OCI-LY1 (cell line): ENCODE measurements at regions not wholly inside any gene's neighbourhood (a gene's known extent, or its start where the extent isn't known, plus 50 kb on each side); places are given as distances from the start of the nearest gene placed in this dataset.
"Not testable (repeated sequence)": the region's sequence is repeated elsewhere in the genome, so short reads cannot be mapped to it uniquely, and the experiment has no call there.

Experiments used
- H2AFZ ChIP-seq: fragments of 200-600 bp; sonication (generic), shearing (Covaris generic); 2 replicates; pipeline ENCODE4 v1.6.0; 2014; ENCODE audit warnings: antibody characterized with exemption, mild to moderate bottlenecking, low read length
- H3F3A ChIP-seq: fragments of 200-600 bp; sonication (generic), shearing (Covaris generic); 2 replicates; pipeline ENCODE4 v1.6.0; 2014; ENCODE audit warnings: mild to moderate bottlenecking, antibody characterized with exemption, low read length, moderate library complexity; ENCODE audit not compliant: insufficient read depth
- H3K27ac ChIP-seq: fragments of 200-600 bp; sonication (generic); 2 replicates; pipeline ENCODE4 v1.5.1; 2014; ENCODE audit warnings: low read length, mixed run types, mild to moderate bottlenecking, low read depth; ENCODE audit not compliant: poor library complexity, severe bottlenecking
- H3K27me3 ChIP-seq: fragments of 200-600 bp; sonication (generic); 2 replicates; pipeline ENCODE4 v1.6.0; 2014; ENCODE audit warnings: antibody characterized with exemption, mild to moderate bottlenecking, low read length, moderate library complexity; ENCODE audit not compliant: insufficient read depth
- H3K36me3 ChIP-seq: fragments of 200-600 bp; sonication (generic); 2 replicates; pipeline ENCODE4 v1.6.1; 2014; ENCODE audit warnings: mild to moderate bottlenecking, antibody characterized with exemption, low read length, moderate library complexity, mixed read lengths; ENCODE audit not compliant: insufficient read depth
- H3K4me1 ChIP-seq: fragments of 200-600 bp; sonication (generic); 2 replicates; pipeline ENCODE4 v1.5.1; 2014; ENCODE audit warnings: mild to moderate bottlenecking, low read length, moderate library complexity; ENCODE audit not compliant: insufficient read depth, severe bottlenecking
- H3K4me2 ChIP-seq: fragments of 200-600 bp; sonication (generic), shearing (Covaris generic); 2 replicates; pipeline ENCODE4 v1.6.1; 2014; ENCODE audit warnings: low read length
- H3K4me3 ChIP-seq: fragments of 200-600 bp; sonication (generic); 2 replicates; pipeline ENCODE4 v1.5.1; 2014; ENCODE audit warnings: low read length, low read depth, mild to moderate bottlenecking, mixed read lengths; ENCODE audit not compliant: poor library complexity, severe bottlenecking
- H3K79me2 ChIP-seq: fragments of 200-600 bp; shearing (Covaris generic); 2 replicates; pipeline ENCODE4 v1.6.1; 2016; ENCODE audit warnings: mixed run types, low read length, mixed read lengths; ENCODE audit not compliant: insufficient read depth
- H3K9ac ChIP-seq: fragments of 200-600 bp; sonication (generic), shearing (Covaris generic); 2 replicates; pipeline ENCODE4 v1.6.1; 2014; ENCODE audit warnings: mild to moderate bottlenecking, low read length, mixed read lengths
- H3K9me2 ChIP-seq: fragments of 200-600 bp; sonication (generic), shearing (Covaris generic); 2 replicates; pipeline ENCODE4 v1.6.1; 2014; ENCODE audit warnings: low read depth, mild to moderate bottlenecking, low read length, mixed read lengths
- H3K9me3 ChIP-seq: fragments of 200-600 bp; shearing (Covaris generic); 2 replicates; pipeline ENCODE4 v1.6.1; 2014; ENCODE audit warnings: low read length, mixed read lengths
- H4K20me1 ChIP-seq: fragments of 200-600 bp; sonication (generic), shearing (Covaris generic); 2 replicates; pipeline ENCODE4 v1.6.0; 2016; ENCODE audit warnings: mild to moderate bottlenecking, low read length; ENCODE audit not compliant: insufficient read depth
- EZH2 ChIP-seq: fragments of 200-600 bp; sonication (generic), shearing (Covaris generic); IDR thresholded peaks from 2 replicates; pipeline ENCODE4 v1.8.0; 2017; ENCODE audit warnings: borderline replicate concordance, mixed run types, mild to moderate bottlenecking, antibody characterized with exemption, low read length, moderate library complexity, mixed read lengths
- TF ChIP-seq, protein P1 (sequence below): fragments of 200-600 bp; sonication (generic), shearing (Covaris generic); IDR thresholded peaks from 2 replicates; pipeline ENCODE4 v1.5.1; 2017; ENCODE audit warnings: mild to moderate bottlenecking, antibody characterized with exemption, low read length, moderate library complexity, mixed read lengths

DNA sequence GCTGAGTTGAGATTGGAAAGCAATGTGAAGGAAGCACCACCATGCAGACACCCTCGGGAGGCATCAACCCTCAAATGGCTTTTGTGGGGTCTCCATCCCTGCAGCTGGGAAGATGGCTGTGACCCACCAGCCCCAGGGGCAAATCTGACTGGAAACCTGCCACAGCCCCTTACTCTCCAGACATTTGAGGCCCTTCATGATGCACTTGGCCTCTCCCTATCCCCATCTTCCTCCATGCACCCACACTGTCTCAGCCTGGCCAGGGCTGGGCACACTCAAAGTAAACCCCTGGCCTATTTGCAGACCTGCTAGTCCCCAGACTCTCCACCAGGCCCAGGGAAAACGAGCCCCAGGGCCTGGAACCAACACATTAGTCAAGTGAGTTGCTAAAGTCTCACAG is 205.2 kb downstream of the MATN1 start:
- Histone ChIP-seq H3K4me1 (no peaks in the 10 kb centered on the region), H3K27ac (no peak overlapping the region), H3K27me3 (no peaks in the 10 kb centered on the region), H3K79me2 (no peaks in the 10 kb centered on the region), H3K9ac (no peak overlapping the region), H3K36me3 (no peaks in the 10 kb centered on the region), H2AFZ (no peak overlapping the region), H3K4me3 (no peak overlapping the region), H3F3A (no peaks in the 10 kb centered on the region), H3K9me2 (no peaks in the 10 kb centered on the region), H3K9me3 (no peaks in the 10 kb centered on the region), H3K4me2 (no peak overlapping the region), H4K20me1 (no peaks in the 10 kb centered on the region)
- no peak for TF ChIP-seq EZH2
- TF ChIP-seq, protein P1, sequence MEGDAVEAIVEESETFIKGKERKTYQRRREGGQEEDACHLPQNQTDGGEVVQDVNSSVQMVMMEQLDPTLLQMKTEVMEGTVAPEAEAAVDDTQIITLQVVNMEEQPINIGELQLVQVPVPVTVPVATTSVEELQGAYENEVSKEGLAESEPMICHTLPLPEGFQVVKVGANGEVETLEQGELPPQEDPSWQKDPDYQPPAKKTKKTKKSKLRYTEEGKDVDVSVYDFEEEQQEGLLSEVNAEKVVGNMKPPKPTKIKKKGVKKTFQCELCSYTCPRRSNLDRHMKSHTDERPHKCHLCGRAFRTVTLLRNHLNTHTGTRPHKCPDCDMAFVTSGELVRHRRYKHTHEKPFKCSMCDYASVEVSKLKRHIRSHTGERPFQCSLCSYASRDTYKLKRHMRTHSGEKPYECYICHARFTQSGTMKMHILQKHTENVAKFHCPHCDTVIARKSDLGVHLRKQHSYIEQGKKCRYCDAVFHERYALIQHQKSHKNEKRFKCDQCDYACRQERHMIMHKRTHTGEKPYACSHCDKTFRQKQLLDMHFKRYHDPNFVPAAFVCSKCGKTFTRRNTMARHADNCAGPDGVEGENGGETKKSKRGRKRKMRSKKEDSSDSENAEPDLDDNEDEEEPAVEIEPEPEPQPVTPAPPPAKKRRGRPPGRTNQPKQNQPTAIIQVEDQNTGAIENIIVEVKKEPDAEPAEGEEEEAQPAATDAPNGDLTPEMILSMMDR = no peak

DNA sequence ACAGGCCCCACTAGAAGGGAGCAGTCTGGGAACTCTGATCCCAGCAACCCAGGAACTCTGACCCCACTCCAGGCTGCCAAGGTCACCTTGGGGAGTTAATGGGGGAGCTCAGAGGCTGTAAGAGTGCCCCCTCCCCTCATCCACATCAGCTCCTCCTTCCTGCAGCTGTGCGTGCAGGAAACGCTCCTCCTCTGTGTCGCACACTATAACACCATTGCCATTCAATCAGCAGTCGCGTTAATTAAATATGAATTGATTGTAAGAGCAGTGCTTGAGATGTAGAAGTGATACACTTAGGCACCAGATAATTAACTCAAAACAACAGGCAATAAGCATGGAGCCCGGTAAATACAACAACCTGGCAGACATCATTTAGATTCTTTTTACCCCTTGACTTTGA is 205.7 kb downstream of the MATN1 start:
- H3K4me1 ChIP-seq, H3K36me3 ChIP-seq, H2AFZ ChIP-seq, H3K27ac ChIP-seq, H3F3A ChIP-seq, H3K79me2 ChIP-seq, H3K4me3 ChIP-seq, H3K9me3 ChIP-seq, H3K9ac ChIP-seq, H4K20me1 ChIP-seq, H3K9me2 ChIP-seq, H3K4me2 ChIP-seq, H3K27me3 ChIP-seq: not testable (repeated sequence)

- not testable (repeated sequence) for H3K9ac ChIP-seq, H3K9me2 ChIP-seq, H3K4me1 ChIP-seq, H3K27ac ChIP-seq, H3K79me2 ChIP-seq, H4K20me1 ChIP-seq, H3K4me3 ChIP-seq, H3K27me3 ChIP-seq, H3K36me3 ChIP-seq, H3F3A ChIP-seq, H3K9me3 ChIP-seq, H3K4me2 ChIP-seq, H2AFZ ChIP-seq
Observed at GRCh38 chr1:30517241-30517640, 206.1 kb downstream of the MATN1 start.

DNA sequence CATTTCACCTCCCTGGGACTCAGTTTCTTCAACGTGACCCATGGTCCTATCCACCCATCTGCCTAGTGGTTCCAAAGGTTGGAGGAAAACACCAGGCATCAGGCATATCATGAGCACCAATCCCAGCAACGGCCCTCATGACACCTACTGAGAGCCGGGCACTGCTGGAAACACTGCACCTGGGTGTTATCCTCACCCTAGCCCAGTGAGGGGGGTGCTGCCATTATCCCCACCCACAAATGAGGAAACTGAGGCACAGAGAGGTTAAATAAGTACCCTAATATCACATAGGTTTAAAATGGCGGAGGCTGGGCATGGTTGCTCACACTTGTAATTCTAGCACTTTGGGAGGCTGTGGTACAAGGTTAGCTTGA is 206.9 kb downstream of the MATN1 start:
- Histone ChIP-seq H3K4me1 (no peaks in the 10 kb centered on the region), H3K4me2 (no peak overlapping the region), H3K27me3 (no peaks in the 10 kb centered on the region), H3K4me3 (no peak overlapping the region), H3K9me2 (no peaks in the 10 kb centered on the region), H3K79me2 (no peaks in the 10 kb centered on the region), H3K9ac (no peak overlapping the region), H3K27ac (no peak overlapping the region), H3K36me3 (no peaks in the 10 kb centered on the region), H3K9me3 (no peaks in the 10 kb centered on the region), H3F3A (no peaks in the 10 kb centered on the region), H2AFZ (no peak overlapping the region), H4K20me1 (no peaks in the 10 kb centered on the region)
- TF ChIP-seq, protein P1 = no peak
- TF ChIP-seq EZH2 = no peak
